ENCODE measurements at regions not wholly inside any gene's neighbourhood (a gene's known extent, or its start where the extent isn't known, plus 50 kb on each side); places are given as distances from the start of the nearest gene placed in this dataset.

- no peak for DNase-seq (ENCODE audit: low read depth, low spot score)
- Histone ChIP-seq H3K9me3 (ENCODE audit: control insufficient read depth, insufficient read depth, low read length) (no peaks in the 10 kb centered on the region), H3K4me1 (ENCODE audit: control insufficient read depth, insufficient read depth, low read length) (no peaks in the 10 kb centered on the region), H3K27ac (ENCODE audit: low read length) (no peak overlapping the region), H3K4me3 (ENCODE audit: low read length) (no peak overlapping the region), H3K27me3 (ENCODE audit: control insufficient read depth, insufficient read depth, low read length) (no peaks in the 10 kb centered on the region), H3K36me3 (ENCODE audit: control insufficient read depth, insufficient read depth, low read length) (no peaks in the 10 kb centered on the region)
- WGBS (ENCODE audit: insufficient coverage, insufficient read length): no CpG with 5 or more reads among the region's 1 CpG
Measured at GRCh38 chrX:71000139-71000538, 68.0 kb downstream of the SNX12 start.

GRCh38 chrX:70998411-70999027, 67.6 kb upstream of the SLC7A3 start:
- no CpG with 5 or more reads among the region's 7 CpGs for WGBS (ENCODE audit: insufficient coverage, insufficient read length)
- H3K36me3 ChIP-seq (ENCODE audit: control insufficient read depth, insufficient read depth, low read length): no peaks in the 10 kb centered on the region
- H3K4me1 ChIP-seq (ENCODE audit: control insufficient read depth, insufficient read depth, low read length): no peaks in the 10 kb centered on the region
- H3K4me3 ChIP-seq (ENCODE audit: low read length): no peak overlapping the region
- H3K9me3 ChIP-seq (ENCODE audit: control insufficient read depth, insufficient read depth, low read length): no peaks in the 10 kb centered on the region
- H3K27me3 ChIP-seq (ENCODE audit: control insufficient read depth, insufficient read depth, low read length): no peaks in the 10 kb centered on the region
- no peak overlapping the region for H3K27ac ChIP-seq (ENCODE audit: low read length)
- peak; percentile 9 for DNase-seq (ENCODE audit: low read depth, low spot score)

GRCh38 chrX:70995338-70995737, 64.4 kb upstream of the SLC7A3 start:
- no peak overlapping the region for H3K4me3 ChIP-seq (ENCODE audit: low read length)
- no peaks in the 10 kb centered on the region for H3K9me3 ChIP-seq (ENCODE audit: control insufficient read depth, insufficient read depth, low read length)
- no peak for DNase-seq (ENCODE audit: low read depth, low spot score)
- H3K36me3 ChIP-seq (ENCODE audit: control insufficient read depth, insufficient read depth, low read length): no peaks in the 10 kb centered on the region
- H3K27me3 ChIP-seq (ENCODE audit: control insufficient read depth, insufficient read depth, low read length): no peaks in the 10 kb centered on the region
- WGBS (ENCODE audit: insufficient coverage, insufficient read length): no CpG with 5 or more reads among the region's 5 CpGs
- no peaks in the 10 kb centered on the region for H3K4me1 ChIP-seq (ENCODE audit: control insufficient read depth, insufficient read depth, low read length)
- no peak overlapping the region for H3K27ac ChIP-seq (ENCODE audit: low read length)

GRCh38 chrX:70988425-70988824, 57.5 kb upstream of the SLC7A3 start:
- H3K27ac ChIP-seq (ENCODE audit: low read length): no peak overlapping the region
- no CpG with 5 or more reads among the region's 7 CpGs for WGBS (ENCODE audit: insufficient coverage, insufficient read length)
- no peaks in the 10 kb centered on the region for H3K36me3 ChIP-seq (ENCODE audit: control insufficient read depth, insufficient read depth, low read length)
- no peak overlapping the region for H3K4me3 ChIP-seq (ENCODE audit: low read length)
- no peaks in the 10 kb centered on the region for H3K27me3 ChIP-seq (ENCODE audit: control insufficient read depth, insufficient read depth, low read length)
- DNase-seq (ENCODE audit: low read depth, low spot score): no peak
- H3K4me1 ChIP-seq (ENCODE audit: control insufficient read depth, insufficient read depth, low read length): no peaks in the 10 kb centered on the region
- no peaks in the 10 kb centered on the region for H3K9me3 ChIP-seq (ENCODE audit: control insufficient read depth, insufficient read depth, low read length)

All from iPS DF 6.9 (cell line).